HG02763 (cell line): ENCODE measurements at regions not wholly inside any gene's neighbourhood (a gene's known extent, or its start where the extent isn't known, plus 50 kb on each side); places are given as distances from the start of the nearest gene placed in this dataset.

ENCODE experiments used
- ATAC-seq: cut with Tn5 transposase; IDR thresholded peaks from one replicate; pipeline ENCODE4 v1.9.1; 2021; ENCODE audit warnings: mild to moderate bottlenecking, moderate library complexity; ENCODE audit not compliant: unreplicated experiment

DNA sequence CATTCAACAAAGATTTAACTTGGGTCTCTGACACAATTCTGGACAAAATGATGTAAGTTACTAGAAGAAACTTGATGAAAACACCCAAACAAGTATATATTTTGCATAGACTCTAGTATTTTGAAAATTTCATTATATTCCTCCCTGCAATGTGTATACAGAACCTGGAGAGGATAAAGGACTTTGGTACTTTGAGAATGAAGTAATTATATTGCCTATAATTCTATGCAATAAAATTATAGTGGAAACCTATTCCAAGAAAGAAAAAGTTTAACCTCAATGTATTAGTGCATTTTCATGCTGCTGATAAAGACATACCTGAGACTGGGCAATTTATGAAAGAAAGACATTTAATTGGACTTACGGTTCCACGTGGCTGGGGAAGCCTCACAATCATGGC is 1146.1 kb downstream of the KCNT2 start:
- no peak for ATAC-seq

DNA sequence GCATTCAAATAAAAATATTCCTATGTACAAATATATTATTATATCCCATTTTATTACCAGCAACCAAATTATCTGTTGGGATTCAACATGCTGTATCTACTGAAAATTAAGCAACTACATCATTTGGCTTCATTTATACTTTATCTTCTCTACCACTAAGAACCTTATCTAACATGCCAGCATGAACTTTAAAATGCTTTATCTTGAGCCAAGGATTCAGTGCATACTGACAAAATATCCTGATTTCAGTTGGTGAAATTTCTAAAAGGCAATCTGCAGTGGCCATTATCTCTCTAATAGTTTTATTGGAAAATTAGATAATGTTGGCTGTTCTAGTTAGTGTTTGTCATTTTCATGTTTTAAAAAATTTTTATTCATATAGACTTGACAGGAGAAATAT is 1149.9 kb downstream of the KCNT2 start:
- ATAC-seq, result no peak

DNA sequence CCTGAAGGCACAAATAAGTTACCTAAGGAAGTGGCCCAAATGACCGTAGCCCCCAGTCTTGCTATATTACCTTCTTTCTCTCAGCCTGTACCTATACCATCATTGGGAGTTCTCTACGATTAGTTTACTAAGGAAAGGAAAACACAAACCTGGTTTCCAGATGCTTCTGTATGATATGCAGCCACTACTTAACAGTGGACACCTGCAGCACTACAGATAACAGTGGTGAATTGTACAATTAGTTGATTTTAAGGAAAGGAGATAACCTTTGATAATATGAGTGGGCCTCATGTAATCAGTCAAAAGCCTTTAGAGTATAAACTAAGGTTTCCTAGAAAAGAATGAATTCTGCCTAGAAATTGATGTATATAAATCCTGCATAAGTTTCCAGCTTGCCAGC is 1157.4 kb downstream of the KCNT2 start:
- no peak for ATAC-seq

DNA sequence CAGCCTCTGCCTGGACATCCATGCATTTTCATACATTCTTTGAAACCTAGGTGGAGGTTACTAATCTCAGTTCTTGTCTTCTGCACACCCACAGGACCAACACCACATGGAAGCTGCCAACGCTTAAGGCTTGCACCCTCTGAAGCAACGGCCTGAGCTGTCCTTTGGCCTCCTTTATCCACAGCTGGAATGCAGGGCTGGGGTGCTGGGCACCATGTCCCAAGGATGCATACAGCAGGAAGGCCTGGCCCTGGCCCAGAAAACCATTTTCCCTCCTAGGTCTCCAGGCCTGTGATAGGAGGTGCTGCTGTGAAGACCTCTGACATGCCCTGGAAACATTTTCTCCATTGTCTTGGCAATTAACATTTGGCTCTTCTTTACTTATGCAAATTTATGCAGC is 1168.6 kb downstream of the KCNT2 start:
- no peak for ATAC-seq

DNA sequence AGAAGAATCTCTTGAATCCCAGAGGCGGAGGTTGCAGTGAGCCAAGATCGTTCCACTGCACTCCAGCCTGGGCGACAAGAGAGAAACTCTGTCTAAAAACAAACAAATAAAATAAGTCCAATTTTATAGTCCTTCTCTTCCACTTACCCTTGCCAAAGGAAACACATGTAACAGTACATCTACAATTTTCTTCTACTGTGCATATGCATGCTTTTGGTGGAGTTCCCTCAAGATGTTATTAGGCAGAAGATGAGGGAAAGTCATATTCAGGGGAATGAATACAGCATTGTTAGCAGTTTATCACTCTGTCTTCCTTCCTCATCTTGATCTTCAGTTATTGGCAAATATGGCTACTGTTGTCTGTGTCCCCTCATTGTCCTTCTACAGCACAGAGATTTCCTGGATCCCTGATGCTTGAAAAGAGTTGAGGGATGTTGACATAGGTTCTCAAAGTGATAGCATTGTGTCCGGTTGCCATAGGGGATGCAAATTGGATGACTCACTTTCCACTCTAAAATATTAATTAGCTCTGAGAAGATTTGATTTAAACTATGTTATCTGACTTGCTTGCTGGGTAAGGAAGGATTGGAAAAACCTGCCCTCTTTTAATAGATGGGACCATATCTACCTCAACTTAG is 1173.6 kb downstream of the KCNT2 start:
- no peak for ATAC-seq

DNA sequence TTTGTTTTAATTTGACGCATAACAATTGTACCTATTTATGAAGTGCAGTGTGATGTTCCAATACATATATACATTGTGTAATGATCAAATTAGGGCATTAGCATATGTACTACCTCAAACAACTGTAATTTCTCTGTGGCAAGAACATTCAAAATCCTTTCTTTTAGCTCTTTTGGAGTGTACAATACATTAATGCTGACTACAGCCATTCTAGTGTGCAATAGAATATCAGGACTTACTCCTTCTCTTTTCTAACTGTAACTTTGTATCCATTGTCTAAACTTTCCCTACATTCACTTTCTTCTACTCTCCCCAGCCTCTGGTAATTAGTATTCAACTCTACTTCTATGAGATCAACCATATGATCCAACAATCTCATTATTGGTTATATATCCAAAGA is 1177.4 kb downstream of the KCNT2 start:
- no peak for ATAC-seq

DNA sequence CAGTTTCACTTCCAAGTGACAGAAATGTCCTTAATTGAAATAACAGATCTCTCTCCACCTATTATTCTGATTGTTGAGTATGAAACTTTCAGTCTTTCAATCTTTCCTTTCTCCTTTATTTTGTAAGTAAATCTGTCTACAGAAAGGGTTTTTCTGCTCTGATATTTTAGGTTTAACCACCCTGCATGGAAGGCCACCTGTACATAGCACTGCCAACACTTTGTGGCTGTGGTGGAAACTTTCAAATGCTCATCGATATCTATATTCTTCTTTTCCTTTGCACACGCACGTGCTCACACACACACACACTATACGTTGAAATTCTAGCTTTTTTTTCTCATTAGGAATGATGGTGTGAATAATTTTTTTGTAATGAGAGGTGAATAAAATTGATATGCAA is 1179.3 kb downstream of the KCNT2 start:
- no peak for ATAC-seq

DNA sequence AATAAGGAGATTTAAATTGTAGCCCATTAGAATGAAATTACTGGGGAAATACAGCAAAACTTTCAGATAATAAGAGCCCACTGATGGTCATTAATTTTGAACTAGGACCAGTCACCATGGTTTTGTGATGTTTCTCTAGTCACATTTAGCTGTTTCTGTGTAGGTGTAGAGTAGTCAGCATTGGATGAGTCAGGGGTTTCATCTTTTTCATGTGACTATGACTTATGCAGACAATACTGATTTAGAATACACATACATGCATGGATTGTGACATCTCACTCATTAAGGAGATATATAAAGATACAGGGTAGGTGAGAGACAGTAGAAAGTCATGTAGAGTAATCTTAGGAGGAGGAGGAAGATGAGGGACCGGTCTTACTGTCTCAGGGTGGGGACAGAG is 1192.7 kb downstream of the KCNT2 start:
- ATAC-seq, result no peak

DNA sequence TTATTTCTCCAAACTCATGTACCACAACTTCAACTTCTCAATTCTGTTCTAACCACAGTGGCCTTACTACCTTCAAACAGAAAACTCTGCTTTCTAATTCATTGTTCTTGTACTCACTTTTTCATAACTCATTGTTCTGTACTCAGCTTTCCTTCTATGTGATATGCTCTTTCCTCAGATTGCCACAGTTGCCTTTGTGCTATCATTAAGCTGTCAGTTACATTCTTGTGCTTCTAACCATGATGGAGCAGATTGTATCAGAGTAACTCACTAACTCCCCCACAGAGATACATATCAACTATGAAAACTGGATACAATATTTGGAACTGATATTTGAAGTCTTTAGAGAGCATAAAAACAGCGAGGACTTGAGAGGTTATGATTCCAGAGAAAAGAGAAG is 1213.7 kb downstream of the KCNT2 start:
- no peak for ATAC-seq

DNA sequence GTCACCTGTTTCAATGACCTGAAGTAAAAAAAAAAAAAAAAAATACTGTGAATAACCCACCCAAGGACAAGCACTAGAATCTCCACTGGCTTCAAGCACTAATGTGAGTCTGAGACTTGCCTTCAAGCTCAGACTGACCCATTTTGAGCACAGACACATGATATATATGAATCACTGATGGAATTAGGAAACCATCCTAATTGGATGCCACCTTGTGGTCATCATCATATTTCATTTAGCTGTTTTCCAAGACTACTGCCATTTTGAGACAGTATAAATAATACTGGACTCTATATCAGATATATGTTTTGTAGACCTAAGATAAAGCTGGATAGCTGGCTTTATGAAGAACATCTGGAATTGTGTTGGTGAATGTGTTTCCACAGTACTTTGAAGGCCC is 1232.0 kb downstream of the KCNT2 start:
- no peak for ATAC-seq

DNA sequence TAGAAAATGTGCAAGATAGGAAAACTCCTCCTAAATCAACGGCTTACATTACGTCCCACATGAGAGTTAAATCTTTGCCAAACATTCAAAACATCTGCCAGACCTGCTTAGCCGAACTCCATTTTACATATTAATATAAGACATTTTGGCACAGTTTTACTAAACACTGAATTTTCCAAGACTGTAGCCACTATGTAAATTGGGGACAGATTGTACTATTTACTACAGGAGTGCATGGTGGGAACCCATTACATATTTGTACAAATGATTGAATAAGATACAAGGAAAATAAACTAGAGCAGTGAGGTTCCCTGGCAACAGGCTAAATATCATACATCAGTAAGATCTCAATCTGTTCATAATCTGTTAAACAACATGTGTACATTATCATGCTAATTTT is 1234.4 kb downstream of the KCNT2 start:
- ATAC-seq, result no peak

DNA sequence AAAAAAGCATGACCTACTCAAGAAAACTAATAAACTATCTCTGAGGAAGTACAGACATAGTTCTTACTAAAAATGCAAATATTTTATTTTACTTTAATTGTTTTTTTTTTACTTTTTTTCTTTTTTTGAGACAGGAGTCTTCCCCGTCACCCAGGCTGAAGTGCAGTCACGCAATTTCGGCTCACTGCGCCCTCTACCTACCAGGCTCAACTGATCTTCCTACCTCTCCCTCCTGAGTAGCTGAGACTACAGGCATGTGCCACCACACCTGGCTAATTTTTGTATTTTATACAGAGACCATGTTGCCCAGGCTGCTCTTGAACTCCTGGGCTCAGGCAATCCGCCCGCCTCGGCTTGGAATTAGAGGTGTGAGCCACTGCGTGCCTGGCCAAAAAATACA is 1263.1 kb downstream of the KCNT2 start:
- no peak for ATAC-seq

DNA sequence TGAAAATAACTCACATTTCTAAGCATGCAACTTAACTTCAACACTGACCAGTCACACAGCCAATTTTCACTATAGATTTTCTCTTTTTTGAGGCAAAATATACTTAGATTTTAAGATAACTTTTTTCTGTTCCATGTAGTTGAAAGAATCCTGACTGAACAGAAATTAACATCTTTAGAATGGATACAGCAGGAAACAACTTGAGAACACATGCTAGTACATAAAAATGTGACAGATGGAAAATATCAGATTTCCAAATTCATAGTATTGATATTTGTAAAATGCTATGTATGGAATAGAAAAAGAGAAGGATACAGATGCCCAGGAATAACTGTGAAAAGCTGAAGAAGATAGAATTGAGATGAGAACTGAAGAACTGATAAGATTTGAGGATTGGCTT is 1270.6 kb downstream of the KCNT2 start:
- no peak for ATAC-seq

DNA sequence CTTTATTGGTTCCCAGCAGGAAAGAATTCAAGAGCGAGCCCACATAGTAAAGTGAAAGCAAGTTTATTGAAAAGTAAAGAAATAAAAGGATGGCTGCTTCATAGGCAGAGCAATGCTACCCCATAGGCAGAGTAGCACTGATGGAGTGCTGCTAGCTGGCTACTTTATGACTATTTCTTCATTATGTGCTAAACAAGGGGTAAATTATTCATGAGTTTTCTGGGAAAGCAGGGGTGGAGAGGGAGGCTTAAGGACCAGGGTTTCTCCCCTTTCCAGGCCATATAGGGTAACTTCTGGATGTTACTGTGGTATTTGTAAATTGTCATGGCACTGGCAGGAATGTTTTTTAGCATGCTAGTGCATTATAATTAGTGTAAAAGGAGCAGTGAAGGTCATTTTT is 1271.4 kb downstream of the KCNT2 start:
- no peak for ATAC-seq

DNA sequence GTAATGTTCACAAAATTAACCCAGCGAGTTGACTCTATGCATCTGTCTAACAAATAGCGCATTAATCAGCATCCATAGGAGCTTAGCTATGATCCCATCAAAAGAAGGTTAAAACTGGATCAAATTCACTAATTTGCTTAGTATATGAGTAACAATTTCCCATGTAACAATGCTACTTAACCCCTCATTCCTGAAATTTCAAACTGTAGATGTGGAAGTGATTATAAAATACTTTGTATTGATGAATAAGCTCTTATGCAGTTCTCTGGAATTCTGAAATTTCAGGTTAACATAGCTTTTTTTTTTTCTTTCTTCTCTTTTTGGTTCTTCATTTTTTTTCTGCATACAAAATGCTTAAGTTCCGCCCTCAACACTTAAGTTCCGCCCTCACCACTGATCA is 1272.7 kb downstream of the KCNT2 start:
- no peak for ATAC-seq

DNA sequence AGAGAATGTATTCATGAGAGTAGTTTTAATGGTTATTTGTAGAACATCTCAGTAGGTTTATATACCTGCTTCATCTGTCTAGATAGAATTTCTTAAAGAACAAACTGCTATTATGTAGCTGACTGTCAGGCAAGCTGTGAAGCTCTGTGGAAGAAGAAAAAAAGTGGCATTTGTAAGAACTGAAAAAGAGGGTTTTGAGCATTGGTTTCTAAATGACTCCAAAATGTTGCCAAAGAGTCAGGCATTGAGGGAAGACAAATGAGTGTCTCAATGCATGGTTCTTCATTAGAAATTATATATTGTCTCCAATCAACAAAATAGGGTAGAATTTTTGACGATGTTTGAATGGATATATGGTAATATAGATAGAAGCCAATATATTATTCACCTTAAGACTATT is 1276.1 kb downstream of the KCNT2 start:
- ATAC-seq, result no peak

DNA sequence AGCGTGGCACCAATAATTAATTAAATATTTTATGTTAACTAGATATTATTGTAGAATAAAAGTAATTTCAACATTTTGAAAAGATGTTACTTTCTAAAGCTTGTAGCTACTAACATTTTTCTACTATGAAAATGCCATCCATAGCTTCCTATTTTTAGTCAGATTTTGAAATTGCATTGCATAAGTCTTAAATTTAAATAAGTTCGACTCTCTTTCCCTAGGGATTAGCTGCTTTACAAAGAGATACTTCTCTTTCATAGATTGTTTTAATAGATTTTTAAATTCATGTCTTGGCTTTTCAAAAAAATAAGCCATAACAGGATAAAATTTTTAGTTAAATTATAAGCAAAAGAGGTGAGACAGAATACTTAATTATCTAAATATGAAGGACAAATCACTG is 1279.6 kb downstream of the KCNT2 start:
- ATAC-seq, result no peak

DNA sequence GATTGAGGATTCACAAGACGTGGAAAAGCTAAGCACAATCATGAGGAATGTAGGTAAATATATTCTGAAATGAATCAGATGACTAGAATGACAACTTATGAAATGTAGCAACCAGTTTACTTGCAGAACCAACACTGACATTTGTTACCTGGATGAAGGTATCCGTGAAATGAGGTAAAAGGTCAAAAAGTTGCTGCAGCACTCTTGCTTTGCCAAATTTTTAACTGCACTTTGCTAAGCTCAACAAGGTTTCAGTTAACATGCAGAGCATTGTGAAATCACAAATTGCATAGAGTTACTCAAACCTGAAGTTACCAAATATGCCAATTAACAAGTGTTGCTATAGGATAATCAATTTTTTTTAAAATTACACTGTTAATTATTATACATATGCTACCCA is 1280.1 kb downstream of the KCNT2 start:
- no peak for ATAC-seq

DNA sequence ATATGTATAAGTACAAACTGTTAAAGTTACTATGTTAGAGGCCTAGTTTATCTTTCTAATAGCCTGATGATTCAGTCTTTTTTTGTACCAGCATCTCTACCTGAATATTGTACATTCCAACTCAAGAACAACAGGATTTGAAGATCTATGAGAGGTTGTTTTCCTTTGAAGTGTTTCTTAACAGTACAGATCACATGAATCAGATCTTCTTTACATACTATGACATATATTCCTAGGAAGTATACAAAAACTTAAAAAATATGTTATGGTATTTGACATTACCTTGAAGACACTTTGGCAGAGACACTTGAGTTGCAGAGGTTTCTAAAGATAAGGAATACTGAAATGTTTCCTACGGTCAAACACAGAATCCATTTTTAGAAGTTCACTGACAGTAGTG is 1280.9 kb downstream of the KCNT2 start:
- ATAC-seq, result no peak

DNA sequence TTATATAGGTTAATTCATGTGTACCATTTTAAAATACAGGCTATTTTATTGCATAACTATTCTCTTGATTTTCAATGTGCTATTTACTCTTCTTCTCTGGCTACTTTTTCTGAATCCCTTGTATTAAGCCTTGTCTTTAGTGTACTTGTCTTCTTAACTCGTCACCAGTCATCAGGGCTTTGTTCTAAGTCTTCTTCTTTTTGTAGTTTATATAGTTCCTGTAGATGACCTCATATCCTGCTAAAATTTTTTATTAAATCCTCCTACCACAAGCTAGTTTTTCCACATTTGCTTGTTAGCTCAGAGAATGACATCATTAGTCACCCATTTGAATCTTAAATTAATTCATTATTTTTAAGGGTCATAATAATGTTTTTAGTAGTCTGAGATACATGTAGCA is 1281.9 kb downstream of the KCNT2 start:
- ATAC-seq, result no peak

DNA sequence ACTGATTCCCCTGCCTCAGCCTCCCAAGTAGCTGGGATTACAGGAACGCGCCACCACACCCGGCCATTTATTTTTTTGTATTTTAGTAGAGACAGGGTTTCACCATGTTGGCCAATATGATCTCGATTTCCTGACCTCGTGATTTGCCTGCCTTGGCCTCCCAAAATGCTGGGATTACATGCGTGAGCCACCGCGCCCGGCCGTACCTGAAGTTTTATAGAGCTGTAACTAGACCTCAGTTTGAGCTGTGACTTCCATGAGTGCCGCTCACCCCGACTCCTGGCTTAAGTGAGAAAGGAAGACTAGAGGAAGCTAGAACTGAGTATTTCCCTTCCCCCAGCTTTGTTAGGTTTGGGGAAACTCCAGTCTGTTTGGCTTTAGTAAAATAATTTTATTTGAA is 1283.1 kb downstream of the KCNT2 start:
- no peak for ATAC-seq

DNA sequence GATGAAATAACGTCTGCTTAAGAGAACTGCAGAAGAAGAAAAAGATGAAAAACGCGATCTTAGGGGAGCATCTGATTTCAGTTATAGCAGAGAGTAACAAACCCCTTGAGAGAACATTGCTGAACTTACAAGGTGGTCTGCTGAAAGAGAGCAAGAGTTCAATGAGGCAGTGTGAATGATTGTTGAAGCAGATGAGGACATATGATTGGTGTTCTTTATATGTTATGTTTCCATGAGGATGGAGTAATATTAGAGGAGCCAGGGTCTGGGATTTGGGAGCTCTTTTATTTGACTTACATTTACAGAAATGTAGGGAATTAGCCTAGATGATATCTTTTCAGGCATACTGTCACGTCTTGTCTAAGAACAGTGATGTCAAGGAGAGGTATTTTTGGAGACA is 1302.0 kb downstream of the KCNT2 start:
- ATAC-seq, result no peak

DNA sequence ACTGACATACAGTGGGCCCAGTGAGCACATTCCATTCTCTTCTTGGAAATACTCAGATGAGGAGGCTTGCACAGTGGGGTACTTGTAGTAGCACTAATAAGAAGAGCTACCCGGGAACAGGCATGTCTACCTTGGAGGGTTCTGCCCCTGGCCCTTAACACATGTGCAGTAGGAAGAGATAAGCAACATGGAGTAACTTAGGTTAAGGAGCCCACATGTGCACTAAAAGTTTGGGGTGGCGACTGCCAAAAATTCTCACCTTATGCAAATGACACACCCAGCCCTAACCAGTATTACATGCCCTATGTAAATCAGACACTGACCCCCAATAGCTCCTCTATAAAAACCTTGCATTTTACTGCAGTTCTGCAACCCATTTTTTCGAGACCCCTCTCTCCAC is 1313.3 kb downstream of the KCNT2 start:
- ATAC-seq, result no peak

DNA sequence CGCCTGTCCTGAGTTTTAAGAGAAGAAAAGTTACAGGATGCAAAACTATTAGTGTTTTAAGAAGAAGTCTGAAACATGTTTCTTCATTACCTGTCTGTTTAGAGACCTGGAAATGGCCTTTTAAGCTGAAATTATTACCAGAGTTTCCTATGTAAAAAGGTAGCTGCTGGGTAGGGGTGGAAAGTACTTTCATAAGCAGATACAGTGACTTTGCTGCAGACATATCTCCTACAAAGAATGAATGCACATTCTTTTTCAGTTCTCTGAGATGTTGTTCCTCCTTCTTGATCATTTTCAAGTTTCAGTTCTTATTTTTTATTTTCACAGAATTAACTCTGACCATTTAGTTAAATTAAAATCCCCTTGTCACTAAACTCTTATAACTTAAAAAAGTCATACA is 1329.6 kb downstream of the KCNT2 start:
- ATAC-seq, result no peak
